ENCODE measurements at regions not wholly inside any gene's neighbourhood (a gene's known extent, or its start where the extent isn't known, plus 50 kb on each side); places are given as distances from the start of the nearest gene placed in this dataset.

DNA sequence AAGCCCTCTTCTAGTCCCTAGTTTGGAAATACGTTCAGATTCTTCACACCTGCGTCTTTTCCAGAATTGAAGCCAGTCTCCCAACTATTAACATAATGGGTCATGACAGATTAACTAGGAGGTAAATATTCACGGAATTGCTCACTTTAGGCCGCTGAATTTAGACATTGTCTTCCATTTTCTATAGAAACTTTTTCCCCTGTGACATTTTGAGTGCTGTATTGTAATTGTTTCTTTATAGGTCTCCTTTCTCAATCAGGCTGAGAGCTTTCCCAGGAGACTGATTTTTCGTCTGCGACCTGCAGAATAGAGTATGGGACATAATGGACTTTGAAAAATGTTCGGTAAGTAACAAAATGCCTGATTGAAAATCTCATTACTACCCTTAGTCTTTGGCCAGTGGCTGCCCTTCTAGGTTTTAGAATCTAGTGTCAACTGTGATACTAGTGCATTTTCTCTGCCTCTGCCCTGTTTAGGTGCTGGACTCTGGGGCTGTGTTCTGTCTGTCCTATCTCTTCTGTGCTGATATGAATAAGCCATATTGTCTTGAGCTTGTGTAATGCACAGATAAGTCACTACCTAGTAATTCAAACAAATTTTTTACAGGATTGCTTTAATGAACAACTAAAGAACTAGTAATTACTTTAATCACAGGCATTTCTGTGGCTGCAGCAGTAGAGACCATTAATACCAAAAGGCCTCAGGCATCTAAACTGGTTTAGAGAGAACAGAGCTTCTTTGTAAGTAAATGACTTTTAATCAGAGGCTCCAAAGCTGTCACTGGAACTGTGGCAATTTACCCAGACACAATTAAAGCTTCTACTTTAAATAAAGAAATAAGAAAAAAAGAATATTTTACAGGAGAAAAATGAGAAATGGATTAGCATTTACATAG, 122.4 kb upstream of the FREM2 start (continued):
- TF ChIP-seq, protein P1, sequence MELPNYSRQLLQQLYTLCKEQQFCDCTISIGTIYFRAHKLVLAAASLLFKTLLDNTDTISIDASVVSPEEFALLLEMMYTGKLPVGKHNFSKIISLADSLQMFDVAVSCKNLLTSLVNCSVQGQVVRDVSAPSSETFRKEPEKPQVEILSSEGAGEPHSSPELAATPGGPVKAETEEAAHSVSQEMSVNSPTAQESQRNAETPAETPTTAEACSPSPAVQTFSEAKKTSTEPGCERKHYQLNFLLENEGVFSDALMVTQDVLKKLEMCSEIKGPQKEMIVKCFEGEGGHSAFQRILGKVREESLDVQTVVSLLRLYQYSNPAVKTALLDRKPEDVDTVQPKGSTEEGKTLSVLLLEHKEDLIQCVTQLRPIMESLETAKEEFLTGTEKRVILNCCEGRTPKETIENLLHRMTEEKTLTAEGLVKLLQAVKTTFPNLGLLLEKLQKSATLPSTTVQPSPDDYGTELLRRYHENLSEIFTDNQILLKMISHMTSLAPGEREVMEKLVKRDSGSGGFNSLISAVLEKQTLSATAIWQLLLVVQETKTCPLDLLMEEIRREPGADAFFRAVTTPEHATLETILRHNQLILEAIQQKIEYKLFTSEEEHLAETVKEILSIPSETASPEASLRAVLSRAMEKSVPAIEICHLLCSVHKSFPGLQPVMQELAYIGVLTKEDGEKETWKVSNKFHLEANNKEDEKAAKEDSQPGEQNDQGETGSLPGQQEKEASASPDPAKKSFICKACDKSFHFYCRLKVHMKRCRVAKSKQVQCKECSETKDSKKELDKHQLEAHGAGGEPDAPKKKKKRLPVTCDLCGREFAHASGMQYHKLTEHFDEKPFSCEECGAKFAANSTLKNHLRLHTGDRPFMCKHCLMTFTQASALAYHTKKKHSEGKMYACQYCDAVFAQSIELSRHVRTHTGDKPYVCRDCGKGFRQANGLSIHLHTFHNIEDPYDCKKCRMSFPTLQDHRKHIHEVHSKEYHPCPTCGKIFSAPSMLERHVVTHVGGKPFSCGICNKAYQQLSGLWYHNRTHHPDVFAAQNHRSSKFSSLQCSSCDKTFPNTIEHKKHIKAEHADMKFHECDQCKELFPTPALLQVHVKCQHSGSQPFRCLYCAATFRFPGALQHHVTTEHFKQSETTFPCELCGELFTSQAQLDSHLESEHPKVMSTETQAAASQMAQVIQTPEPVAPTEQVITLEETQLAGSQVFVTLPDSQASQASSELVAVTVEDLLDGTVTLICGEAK (IDR thresholded peaks at IDR 0.05; ENCODE audit: borderline replicate concordance), result no peak
- TF ChIP-seq LARP7 (IDR thresholded peaks at IDR 0.05) (no peak), MXI1 (IDR thresholded peaks at IDR 0.05; ENCODE audit: low read depth, low read length) (no peak), HDAC2 (IDR thresholded peaks at IDR 0.05) (no peak), ZNF217 (IDR thresholded peaks at IDR 0.05) (no peak), HCFC1 (IDR thresholded peaks at IDR 0.05; ENCODE audit: low read length) (no peak), RAD51 (IDR thresholded peaks at IDR 0.05) (no peak)
- TF ChIP-seq, protein P2, sequence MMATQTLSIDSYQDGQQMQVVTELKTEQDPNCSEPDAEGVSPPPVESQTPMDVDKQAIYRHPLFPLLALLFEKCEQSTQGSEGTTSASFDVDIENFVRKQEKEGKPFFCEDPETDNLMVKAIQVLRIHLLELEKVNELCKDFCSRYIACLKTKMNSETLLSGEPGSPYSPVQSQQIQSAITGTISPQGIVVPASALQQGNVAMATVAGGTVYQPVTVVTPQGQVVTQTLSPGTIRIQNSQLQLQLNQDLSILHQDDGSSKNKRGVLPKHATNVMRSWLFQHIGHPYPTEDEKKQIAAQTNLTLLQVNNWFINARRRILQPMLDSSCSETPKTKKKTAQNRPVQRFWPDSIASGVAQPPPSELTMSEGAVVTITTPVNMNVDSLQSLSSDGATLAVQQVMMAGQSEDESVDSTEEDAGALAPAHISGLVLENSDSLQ (IDR thresholded peaks at IDR 0.05), result no peak
- TF ChIP-seq, protein P3, sequence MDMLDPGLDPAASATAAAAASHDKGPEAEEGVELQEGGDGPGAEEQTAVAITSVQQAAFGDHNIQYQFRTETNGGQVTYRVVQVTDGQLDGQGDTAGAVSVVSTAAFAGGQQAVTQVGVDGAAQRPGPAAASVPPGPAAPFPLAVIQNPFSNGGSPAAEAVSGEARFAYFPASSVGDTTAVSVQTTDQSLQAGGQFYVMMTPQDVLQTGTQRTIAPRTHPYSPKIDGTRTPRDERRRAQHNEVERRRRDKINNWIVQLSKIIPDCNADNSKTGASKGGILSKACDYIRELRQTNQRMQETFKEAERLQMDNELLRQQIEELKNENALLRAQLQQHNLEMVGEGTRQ (IDR thresholded peaks at IDR 0.05; ENCODE audit: borderline replicate concordance, low read depth, low read length), result no peak

Measured in GM12878 (cell line).